CD4-positive, alpha-beta T cell (primary cell): ENCODE measurements at regions not wholly inside any gene's neighbourhood (a gene's known extent, or its start where the extent isn't known, plus 50 kb on each side); places are given as distances from the start of the nearest gene placed in this dataset.

Experiments used
- ATAC-seq: fragments of 200-7000 bp; cut with Tn5 transposase; one replicate; pipeline ENCODE4 v1.10.0; 2022; ENCODE audit warnings: mild to moderate bottlenecking; ENCODE audit not compliant: poor library complexity
- CTCF ChIA-PET: fragments of 350-600 bp; sonication (Branson Sonifier 250); formaldehyde crosslinking; loops from one replicate; lab custom pipeline; 2021; ENCODE audit warnings: antibody characterized with exemption, inconsistent platforms; lab: Charles Lee
- POLR2A ChIA-PET: fragments of 350-600 bp; sonication (Branson Sonifier 250); formaldehyde crosslinking; loops from one replicate; lab custom pipeline; 2021; ENCODE audit warnings: antibody characterized with exemption, inconsistent platforms; lab: Charles Lee
- DNase-seq, 14 experiments: peaks; one replicate each; pipeline ENCODE4 v3.0.0-alpha.2; 2013 to 2020; ENCODE audit warnings: mixed read lengths in 2 of 14
- H3K27ac ChIP-seq, 2 donors: one replicate each; pipeline versions ENCODE4 v1.5.1 to v1.7.0; 2013; ENCODE audit warnings: low read length in 2 of 2, low read depth in 1 of 2, mild to moderate bottlenecking in 1 of 2
- H3K27me3 ChIP-seq, 2 experiments: 1 replicate in 1 of 2; 2 replicates in 1 of 2; pipeline versions ENCODE4 v1.6.1 to v1.7.0; 2013; ENCODE audit warnings: low read length in 2 of 2, control low read depth in 1 of 2, mild to moderate bottlenecking in 1 of 2, moderate library complexity in 1 of 2; ENCODE audit not compliant: insufficient read depth in 2 of 2, control insufficient read depth in 1 of 2
- H3K36me3 ChIP-seq: one replicate; pipeline ENCODE4 v1.6.1; 2013; ENCODE audit warnings: low read length, control low read depth; ENCODE audit not compliant: insufficient read depth
- H3K4me1 ChIP-seq: one replicate; pipeline ENCODE4 v1.6.1; 2013; ENCODE audit warnings: low read length, control low read depth; ENCODE audit not compliant: insufficient read depth
- H3K4me3 ChIP-seq: one replicate; pipeline ENCODE4 v1.5.1; 2013; ENCODE audit warnings: mild to moderate bottlenecking, low read length, moderate library complexity
- H3K9me3 ChIP-seq, 2 experiments: 1 replicate in 1 of 2; 2 replicates in 1 of 2; pipeline versions ENCODE4 v1.6.1 to v1.7.0; 2013; ENCODE audit warnings: low read length in 2 of 2, mild to moderate bottlenecking in 2 of 2, control low read depth in 1 of 2, moderate library complexity in 1 of 2; ENCODE audit not compliant: control insufficient read depth in 1 of 2, insufficient read depth in 1 of 2
- H3K27ac Mint-ChIP-seq: one replicate; pipeline ENCODE4 v1.8.0; 2020; ENCODE audit warnings: mixed read lengths
- H3K27me3 Mint-ChIP-seq: one replicate; pipeline ENCODE4 v1.8.0; 2021; ENCODE audit warnings: mixed read lengths
- H3K36me3 Mint-ChIP-seq: one replicate; pipeline ENCODE4 v1.8.0; 2021; ENCODE audit warnings: low read depth, mixed read lengths
- H3K4me1 Mint-ChIP-seq: one replicate; pipeline ENCODE4 v1.8.0; 2021; ENCODE audit warnings: low read depth, mixed read lengths
- H3K4me3 Mint-ChIP-seq: one replicate; pipeline ENCODE4 v1.8.0; 2020; ENCODE audit warnings: mild to moderate bottlenecking, mixed read lengths
- H3K9me3 Mint-ChIP-seq: one replicate; pipeline ENCODE4 v1.8.0; 2020; ENCODE audit warnings: mixed read lengths
- intact Hi-C, 2 experiments: fragments of 100-400 bp; cut with DNase I in 1 of 2; cut with micrococcal nuclease in 1 of 2; formaldehyde crosslinking; loops; one replicate each; pipeline versions ENCODE4 v1.15.1 to v1.9.0; 2023 to 2025; cut with DNase I, micrococcal nuclease
- TF ChIP-seq, protein P1 (sequence below): fragments of 200-600 bp; IDR thresholded peaks from one replicate; pipeline ENCODE4 v1.8.0; 2022; ENCODE audit warnings: antibody characterized with exemption, mild to moderate bottlenecking

DNA sequence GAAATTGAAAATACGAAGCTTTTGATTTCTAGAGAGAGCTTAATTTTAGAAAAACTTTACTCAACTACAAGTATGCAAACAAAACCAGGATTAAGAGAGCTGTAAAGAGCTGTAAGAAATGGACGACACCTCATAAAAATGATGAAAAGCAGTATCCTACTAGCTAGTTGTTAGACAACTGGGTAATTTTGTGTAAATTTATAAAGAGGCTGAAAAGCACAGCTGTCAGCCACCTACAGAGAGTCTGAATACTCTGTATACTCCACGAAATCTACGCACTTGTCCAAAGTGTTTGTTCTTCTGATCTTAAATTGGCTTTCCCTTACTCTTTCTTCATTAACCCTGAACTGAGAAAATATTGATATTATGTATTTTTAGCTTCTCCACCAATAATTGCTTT is 808.4 kb upstream of the EPHA7 start:
- ATAC-seq (no peak), DNase-seq (no peak)
- H3K9me3 Mint-ChIP-seq = no peaks in the 10 kb centered on the region
- H3K27me3 Mint-ChIP-seq = no peaks in the 10 kb centered on the region
- CTCF ChIA-PET = no interaction called here
- intact Hi-C loops = no loop called here
- no peaks in the 10 kb centered on the region for H3K27me3 ChIP-seq
- H3K27ac Mint-ChIP-seq = no peak overlapping the region
- H3K4me1 ChIP-seq = no peaks in the 10 kb centered on the region
- TF ChIP-seq, protein P1, sequence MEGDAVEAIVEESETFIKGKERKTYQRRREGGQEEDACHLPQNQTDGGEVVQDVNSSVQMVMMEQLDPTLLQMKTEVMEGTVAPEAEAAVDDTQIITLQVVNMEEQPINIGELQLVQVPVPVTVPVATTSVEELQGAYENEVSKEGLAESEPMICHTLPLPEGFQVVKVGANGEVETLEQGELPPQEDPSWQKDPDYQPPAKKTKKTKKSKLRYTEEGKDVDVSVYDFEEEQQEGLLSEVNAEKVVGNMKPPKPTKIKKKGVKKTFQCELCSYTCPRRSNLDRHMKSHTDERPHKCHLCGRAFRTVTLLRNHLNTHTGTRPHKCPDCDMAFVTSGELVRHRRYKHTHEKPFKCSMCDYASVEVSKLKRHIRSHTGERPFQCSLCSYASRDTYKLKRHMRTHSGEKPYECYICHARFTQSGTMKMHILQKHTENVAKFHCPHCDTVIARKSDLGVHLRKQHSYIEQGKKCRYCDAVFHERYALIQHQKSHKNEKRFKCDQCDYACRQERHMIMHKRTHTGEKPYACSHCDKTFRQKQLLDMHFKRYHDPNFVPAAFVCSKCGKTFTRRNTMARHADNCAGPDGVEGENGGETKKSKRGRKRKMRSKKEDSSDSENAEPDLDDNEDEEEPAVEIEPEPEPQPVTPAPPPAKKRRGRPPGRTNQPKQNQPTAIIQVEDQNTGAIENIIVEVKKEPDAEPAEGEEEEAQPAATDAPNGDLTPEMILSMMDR = no peak
- H3K4me3 ChIP-seq = no peak overlapping the region
- POLR2A ChIA-PET = no interaction called here
- H3K9me3 ChIP-seq = peaks cover 0 to 4% of the 10 kb centered on the region in 2 experiments
- no peaks in the 10 kb centered on the region for H3K4me1 Mint-ChIP-seq
- H3K27ac ChIP-seq = no peak overlapping the region
- no peak overlapping the region for H3K4me3 Mint-ChIP-seq
- no peaks in the 10 kb centered on the region for H3K36me3 ChIP-seq
- H3K36me3 Mint-ChIP-seq = no peaks in the 10 kb centered on the region

DNA sequence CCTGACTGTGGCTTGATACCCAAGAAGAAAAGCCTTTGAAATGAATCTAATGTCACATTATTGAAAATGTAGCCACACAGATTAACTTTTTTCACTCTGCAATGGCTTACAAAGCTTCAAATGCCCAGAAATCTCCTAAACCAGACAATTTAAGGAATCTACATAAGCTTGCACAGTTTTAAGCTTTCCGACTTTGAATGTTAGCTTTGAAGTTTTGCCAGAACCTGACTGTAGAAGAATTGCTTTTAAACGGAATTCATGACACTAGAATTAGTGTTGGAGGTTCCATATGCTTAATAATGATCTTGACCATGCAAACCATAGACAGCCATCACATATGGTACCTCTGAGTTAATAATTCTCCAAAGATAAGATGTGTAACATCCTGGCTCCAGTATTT is 798.5 kb upstream of the EPHA7 start:
- Mint-ChIP-seq H3K36me3 (no peaks in the 10 kb centered on the region), H3K4me1 (no peaks in the 10 kb centered on the region), H3K27ac (no peak overlapping the region), H3K9me3 (no peaks in the 10 kb centered on the region), H3K4me3 (no peak overlapping the region), H3K27me3 (no peaks in the 10 kb centered on the region)
- Histone ChIP-seq H3K4me3 (no peak overlapping the region), H3K4me1 (no peaks in the 10 kb centered on the region), H3K36me3 (no peaks in the 10 kb centered on the region), H3K9me3 (no peaks in the 10 kb centered on the region), H3K27ac (no peak overlapping the region), H3K27me3 (no peaks in the 10 kb centered on the region)
- no peak for ATAC-seq
- ChIA-PET CTCF (no interaction called here), POLR2A (no interaction called here)
- intact Hi-C loops = no loop called here
- TF ChIP-seq, protein P1 = no peak
- DNase-seq = no peak

DNA sequence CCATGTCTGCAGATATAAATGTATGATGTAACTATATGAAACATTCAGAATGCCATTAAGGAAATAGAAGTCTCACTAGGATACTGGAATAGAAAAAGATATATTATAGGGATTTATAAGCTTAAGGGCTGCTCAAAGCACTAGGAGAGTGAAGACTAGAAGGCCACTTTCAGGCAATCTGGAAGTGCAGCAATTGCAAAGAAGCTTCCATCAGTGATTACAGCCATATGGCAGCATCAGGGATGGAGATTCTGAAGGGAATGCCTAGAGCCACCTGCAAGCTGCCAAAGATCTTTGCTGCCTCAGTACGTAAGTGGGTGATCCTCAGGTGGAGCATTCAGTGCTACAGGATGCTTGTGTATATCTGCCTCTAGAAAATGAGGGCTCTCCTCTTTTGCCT is 796.2 kb upstream of the EPHA7 start:
- H3K27ac Mint-ChIP-seq = no peak overlapping the region
- no peaks in the 10 kb centered on the region for H3K27me3 ChIP-seq
- no peak for DNase-seq
- no peaks in the 10 kb centered on the region for H3K36me3 ChIP-seq
- POLR2A ChIA-PET = no interaction called here
- H3K36me3 Mint-ChIP-seq = no peaks in the 10 kb centered on the region
- CTCF ChIA-PET = no interaction called here
- no peak overlapping the region for H3K4me3 ChIP-seq
- intact Hi-C loops = no loop called here
- no peaks in the 10 kb centered on the region for H3K4me1 Mint-ChIP-seq
- TF ChIP-seq, protein P1 = no peak
- no peaks in the 10 kb centered on the region for H3K9me3 Mint-ChIP-seq
- H3K4me3 Mint-ChIP-seq = no peak overlapping the region
- H3K4me1 ChIP-seq = no peaks in the 10 kb centered on the region
- H3K27me3 Mint-ChIP-seq = no peaks in the 10 kb centered on the region
- ATAC-seq = no peak
- H3K27ac ChIP-seq = no peak overlapping the region
- H3K9me3 ChIP-seq = no peaks in the 10 kb centered on the region
